ENCODE measurements at regions not wholly inside any gene's neighbourhood (a gene's known extent, or its start where the extent isn't known, plus 50 kb on each side); places are given as distances from the start of the nearest gene placed in this dataset.

GRCh38 chr1:95766036-95766435, 532.0 kb downstream of the RWDD3 start:
- WGBS (ENCODE audit: low lambda C conversion rate): 0% methylated on average over 1 of the region's 1 CpG
- no peak overlapping the region for H3K4me2 ChIP-seq (ENCODE audit: low read depth, low read length)
- H3K4me3 ChIP-seq (replicated peaks in 1 of 3; ENCODE audit: insufficient read depth in 1 of 3, low read depth in 2 of 3, low read length in 3 of 3): no peak overlapping the region
- ChIA-PET POLR2A (no interaction called here), CTCF (ENCODE audit: low intra/inter-chr PET ratio, low total read pairs) (no interaction called here)
- peaks cover 3% of the 10 kb centered on the region; the same call in 1 of the 2 replicates for H3K9me3 ChIP-seq (ENCODE audit: low read length)
- no peak overlapping the region for H3K27ac ChIP-seq (ENCODE audit: extremely low read length, insufficient read depth, low read length)
- in situ Hi-C loops (cut with HindIII; ENCODE audit: extremely low pct_ligation_motif_present, low pct_unique_long_range_greater_than_20kb): no loop called here
- H3K36me3 ChIP-seq (replicated peaks in 1 of 2; ENCODE audit: control insufficient read depth in 1 of 2, insufficient read depth in 2 of 2, low read length in 2 of 2): no peaks in the 10 kb centered on the region
- H4K20me1 ChIP-seq (ENCODE audit: insufficient read depth, low read length): no peaks in the 10 kb centered on the region
- BruUV-seq (replicated peaks): no TSS peak
- ATAC-seq: no peak
- no peak for FAIRE-seq
- no peak for DNase-seq (ENCODE audit: low spot score)
- H3K4me1 ChIP-seq (ENCODE audit: insufficient read depth, low read length): no peaks in the 10 kb centered on the region
- intact Hi-C loops (cut with micrococcal nuclease; ENCODE audit: unreplicated experiment): no loop called here
- H3K9ac ChIP-seq (ENCODE audit: insufficient read depth, low read depth, low read length): no peak overlapping the region
- H3K27me3 ChIP-seq (ENCODE audit: control insufficient read depth in 1 of 2, insufficient read depth in 2 of 2, low read length in 2 of 2): no peaks in the 10 kb centered on the region
- no peak overlapping the region for H2AFZ ChIP-seq (ENCODE audit: low read length)
- TF ChIP-seq POGZ (CRISPR knock-in tag; IDR thresholded peaks at IDR 0.05) (no peak), ZNF382 (CRISPR knock-in tag; IDR thresholded peaks at IDR 0.05; ENCODE audit: borderline replicate concordance) (no peak), ZNF614 (CRISPR knock-in tag; IDR thresholded peaks at IDR 0.05; ENCODE audit: borderline replicate concordance) (no peak), JDP2 (CRISPR knock-in tag; IDR thresholded peaks at IDR 0.05; ENCODE audit: borderline replicate concordance) (no peak), NCOA5 (CRISPR knock-in tag; IDR thresholded peaks at IDR 0.05) (no peak), SIN3A (IDR thresholded peaks at IDR 0.05; ENCODE audit: borderline replicate concordance, low read depth, low read length) (no peak), CENPX (CRISPR knock-in tag; IDR thresholded peaks at IDR 0.05) (no peak), PTBP1 (IDR thresholded peaks at IDR 0.05; ENCODE audit: low read depth, low read length, poor library complexity, severe bottlenecking) (no peak), ZNF512B (CRISPR knock-in tag; IDR thresholded peaks at IDR 0.05; ENCODE audit: borderline replicate concordance) (no peak), HOXA9 (CRISPR knock-in tag; IDR thresholded peaks at IDR 0.05; ENCODE audit: borderline replicate concordance) (no peak), ZNF691 (CRISPR knock-in tag; IDR thresholded peaks at IDR 0.05; ENCODE audit: borderline replicate concordance, low read depth) (no peak), NR0B2 (CRISPR knock-in tag; IDR thresholded peaks at IDR 0.05) (no peak), HNRNPH1 (optimal IDR thresholded peaks at IDR 0.05; ENCODE audit: low read depth, low read length) (no peak)
- TF ChIP-seq, protein P1, sequence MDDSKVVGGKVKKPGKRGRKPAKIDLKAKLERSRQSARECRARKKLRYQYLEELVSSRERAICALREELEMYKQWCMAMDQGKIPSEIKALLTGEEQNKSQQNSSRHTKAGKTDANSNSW (CRISPR knock-in tag; IDR thresholded peaks at IDR 0.05; ENCODE audit: borderline replicate concordance): no peak
- no peaks in the 10 kb centered on the region for H3K79me2 ChIP-seq (ENCODE audit: insufficient read depth, low read length)
